Testis (tissue), 2 donors: ENCODE measurements at regions not wholly inside any gene's neighbourhood (a gene's known extent, or its start where the extent isn't known, plus 50 kb on each side); places are given as distances from the start of the nearest gene placed in this dataset.

Experiments
- DNase-seq: peaks from one replicate; pipeline ENCODE4 v3.0.0-alpha.2; 2019
- H3K27ac ChIP-seq, 2 donors: fragments of 200-600 bp; sonication (generic); one replicate each; pipeline ENCODE4 v1.5.1; 2019
- H3K27me3 ChIP-seq: fragments of 200-600 bp; sonication (generic); one replicate; pipeline ENCODE4 v1.5.1; 2019
- H3K36me3 ChIP-seq: fragments of 200-600 bp; sonication (generic); one replicate; pipeline ENCODE4 v1.5.1; 2017; ENCODE audit warnings: low read depth; ENCODE audit errors: missing control alignments
- H3K4me1 ChIP-seq: fragments of 200-600 bp; sonication (generic); one replicate; pipeline ENCODE4 v1.5.1; 2019
- H3K4me3 ChIP-seq, 2 donors: fragments of 200-600 bp; sonication (generic); one replicate each; pipeline ENCODE4 v1.5.1; 2017 to 2019
- H3K9me3 ChIP-seq: fragments of 200-600 bp; sonication (generic); one replicate; pipeline ENCODE4 v1.5.1; 2017
- CTCF ChIP-seq, 3 experiments: fragments of 450-650 bp in 2 of 3; fragments of 200-600 bp in 1 of 3; sonication (generic) in 1 of 3; IDR thresholded peaks; one replicate each; pipeline ENCODE4 v1.5.1; 2016 to 2019; ENCODE audit warnings: antibody characterized with exemption in 3 of 3, mild to moderate bottlenecking in 2 of 3, moderate library complexity in 1 of 3
- POLR2A ChIP-seq: fragments of 450-650 bp; IDR thresholded peaks from one replicate; pipeline ENCODE4 v1.6.1; 2017; ENCODE audit warnings: antibody characterized with exemption, mild to moderate bottlenecking, moderate library complexity
- WGBS, 2 donors: methylation state at CpG; one replicate each; pipeline ENCODE4 v1.1.5; 2018; 5-methylcytosine and 5-hydroxymethylcytosine counted together
- intact Hi-C: fragments of 100-400 bp; cut with DNase I; formaldehyde crosslinking; loops from one replicate; pipeline ENCODE4 v1.15.1; 2023; ENCODE audit warnings: low total_unique reads

GRCh38 chr1:65064981-65065380 lies 83.0 kb upstream of the AK4 start:
- no peak for DNase-seq
- Histone ChIP-seq H3K27me3 (no peaks in the 10 kb centered on the region), H3K4me3 (peak overlapping the region in 1 of 2 donors; percentile 93), H3K36me3 (no peaks in the 10 kb centered on the region), H3K27ac (peak overlapping the region; percentile 75 to 100), H3K4me1 (no peaks in the 10 kb centered on the region), H3K9me3 (no peaks in the 10 kb centered on the region)
- TF ChIP-seq POLR2A, result no peak
- no peak for TF ChIP-seq CTCF (IDR thresholded peaks at IDR 0.05)
- intact Hi-C loops, result no loop called here

DNA sequence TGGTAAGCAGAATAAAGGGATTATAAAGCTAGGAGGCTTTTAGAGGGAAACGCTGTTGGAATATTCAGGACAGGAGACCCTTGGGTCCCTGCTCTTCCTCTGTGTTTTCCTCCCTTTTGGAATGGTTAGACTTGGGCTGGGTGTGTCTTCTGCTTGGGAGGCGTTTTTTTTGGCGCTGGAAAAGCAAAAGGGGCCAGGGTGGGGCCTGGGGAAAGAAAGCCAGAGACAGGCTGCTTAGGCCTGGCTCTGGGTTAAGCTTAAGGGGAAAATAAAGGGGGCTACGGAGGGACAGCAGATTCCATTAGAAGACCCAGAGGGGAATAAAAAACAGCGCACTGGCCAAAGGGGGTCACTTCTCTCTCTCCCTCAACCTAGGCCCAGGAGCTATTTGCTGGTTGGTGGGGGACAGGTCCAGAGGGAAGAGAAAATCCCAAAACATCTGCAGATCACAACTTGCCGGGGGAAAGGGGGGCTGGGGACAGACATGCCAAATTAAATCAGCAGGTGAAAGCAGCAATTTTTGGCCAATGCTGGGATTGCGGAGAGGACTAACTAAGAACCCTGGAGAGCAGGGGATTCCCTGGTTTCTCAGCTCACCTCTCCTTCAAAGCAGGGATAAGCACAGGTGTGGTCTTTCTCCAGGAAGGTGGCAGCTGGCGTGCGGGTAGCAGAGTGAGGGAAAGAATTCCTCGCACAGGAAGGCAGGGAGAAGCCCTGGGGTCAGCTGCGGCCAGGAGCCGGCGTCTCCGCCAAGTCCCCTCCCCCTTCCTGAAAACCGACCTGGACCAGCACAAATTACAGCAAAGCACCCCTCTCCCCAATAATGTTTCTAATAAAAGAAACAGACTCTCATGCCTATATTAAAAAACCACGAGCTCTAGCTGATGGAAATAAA lies 82.2 kb upstream of the AK4 start:
- Histone ChIP-seq H3K4me1 (no peaks in the 10 kb centered on the region), H3K9me3 (no peaks in the 10 kb centered on the region), H3K36me3 (no peaks in the 10 kb centered on the region), H3K4me3 (peak overlapping the region; percentile 84 to 93), H3K27ac (peak overlapping the region; percentile 75 to 100), H3K27me3 (no peaks in the 10 kb centered on the region)
- TF ChIP-seq CTCF (IDR thresholded peaks at IDR 0.05) (no peak), POLR2A (no peak)
- DNase-seq, result peak; percentile 49
- 6 to 7% methylated on average over 13 to 16 of the region's 16 CpGs for WGBS, 2 donors
- intact Hi-C loops, result no loop called here

GRCh38 chr1:65066419-65066765 lies 81.6 kb upstream of the AK4 start:
- TF ChIP-seq CTCF (IDR thresholded peaks at IDR 0.05) (no peak), POLR2A (no peak)
- WGBS, 2 donors, result 0% methylated on average over 30 to 32 of the region's 33 CpGs
- H3K27me3 ChIP-seq, result no peaks in the 10 kb centered on the region
- H3K9me3 ChIP-seq, result no peaks in the 10 kb centered on the region
- no peaks in the 10 kb centered on the region for H3K36me3 ChIP-seq
- intact Hi-C loops, result no loop called here
- H3K4me3 ChIP-seq, result peak overlapping the region; percentile 84 to 93
- peak overlapping the region; percentile 75 to 100 for H3K27ac ChIP-seq
- no peaks in the 10 kb centered on the region for H3K4me1 ChIP-seq
- no peak for DNase-seq

DNA sequence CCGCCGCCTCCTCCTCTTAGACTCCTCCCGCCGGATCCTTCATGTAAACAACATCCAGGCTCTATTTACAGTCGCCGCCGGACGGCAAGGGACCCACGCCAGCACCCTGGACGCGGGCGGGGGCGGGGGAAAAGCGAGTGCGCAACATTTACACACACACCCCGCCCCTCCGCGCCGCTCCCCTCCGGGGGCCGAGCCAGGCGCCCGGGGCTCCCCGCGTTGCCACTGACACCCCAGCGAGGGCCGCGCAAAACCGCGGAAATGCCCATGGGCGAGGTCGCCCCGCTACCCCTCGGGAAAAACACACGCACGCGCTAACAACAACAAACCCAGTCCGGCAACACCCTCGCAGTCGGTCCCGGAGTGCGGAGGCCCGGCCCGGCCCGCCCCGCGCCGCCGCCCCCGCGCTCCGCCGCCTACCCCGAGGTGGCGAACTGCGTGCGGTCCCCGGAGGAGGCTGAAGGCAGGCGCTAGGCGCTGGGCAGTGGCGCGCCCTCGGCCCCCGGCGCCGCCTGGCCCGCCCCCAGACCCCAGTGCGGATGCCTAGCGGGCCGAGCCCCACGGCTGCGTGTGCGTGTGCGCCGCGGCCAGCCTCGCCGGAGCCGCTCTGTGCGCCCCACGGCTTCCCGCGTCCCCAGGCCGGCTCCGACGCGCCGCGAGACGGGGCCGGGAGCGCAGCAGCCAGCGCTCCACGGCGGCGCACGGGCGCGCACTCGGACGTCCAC lies 81.1 kb upstream of the AK4 start:
- H3K27me3 ChIP-seq, result no peaks in the 10 kb centered on the region
- TF ChIP-seq CTCF (IDR thresholded peaks at IDR 0.05) (no peak), POLR2A (peak; percentile 57)
- intact Hi-C loops, result no loop called here
- peak; percentile 94 for DNase-seq
- H3K27ac ChIP-seq, result peak overlapping the region; percentile 75 to 100
- no peaks in the 10 kb centered on the region for H3K36me3 ChIP-seq
- H3K4me1 ChIP-seq, result no peaks in the 10 kb centered on the region
- H3K9me3 ChIP-seq, result no peaks in the 10 kb centered on the region
- peak overlapping the region; percentile 84 to 93 for H3K4me3 ChIP-seq
- WGBS, 2 donors, result 0 to 1% methylated on average over 13 to 51 of the region's 101 CpGs
